Ovary (tissue), 3 donors: ENCODE measurements at regions not wholly inside any gene's neighbourhood (a gene's known extent, or its start where the extent isn't known, plus 50 kb on each side); places are given as distances from the start of the nearest gene placed in this dataset.

Source experiments
- EP300 ChIP-seq: sonication (generic); formaldehyde crosslinking; IDR thresholded peaks from one replicate; pipeline ENCODE4 v1.6.1; 2017; ENCODE audit warnings: antibody characterized with exemption
- POLR2A ChIP-seq: fragments of 450-650 bp; IDR thresholded peaks from one replicate; pipeline ENCODE4 v1.6.1; 2017; ENCODE audit warnings: antibody characterized with exemption, mild to moderate bottlenecking, moderate library complexity
- TF ChIP-seq, protein P1 (sequence below), 3 donors: fragments of 450-650 bp in 2 of 3; fragments of 200-600 bp in 1 of 3; IDR thresholded peaks; one replicate each; pipeline versions ENCODE4 v1.5.1 to v1.8.0; 2016 to 2022; ENCODE audit warnings: antibody characterized with exemption in 3 of 3, mild to moderate bottlenecking in 1 of 3
- donor health status: DM: no; HTN: no; CAD: no.

- no peak for TF ChIP-seq POLR2A
- TF ChIP-seq, protein P1, sequence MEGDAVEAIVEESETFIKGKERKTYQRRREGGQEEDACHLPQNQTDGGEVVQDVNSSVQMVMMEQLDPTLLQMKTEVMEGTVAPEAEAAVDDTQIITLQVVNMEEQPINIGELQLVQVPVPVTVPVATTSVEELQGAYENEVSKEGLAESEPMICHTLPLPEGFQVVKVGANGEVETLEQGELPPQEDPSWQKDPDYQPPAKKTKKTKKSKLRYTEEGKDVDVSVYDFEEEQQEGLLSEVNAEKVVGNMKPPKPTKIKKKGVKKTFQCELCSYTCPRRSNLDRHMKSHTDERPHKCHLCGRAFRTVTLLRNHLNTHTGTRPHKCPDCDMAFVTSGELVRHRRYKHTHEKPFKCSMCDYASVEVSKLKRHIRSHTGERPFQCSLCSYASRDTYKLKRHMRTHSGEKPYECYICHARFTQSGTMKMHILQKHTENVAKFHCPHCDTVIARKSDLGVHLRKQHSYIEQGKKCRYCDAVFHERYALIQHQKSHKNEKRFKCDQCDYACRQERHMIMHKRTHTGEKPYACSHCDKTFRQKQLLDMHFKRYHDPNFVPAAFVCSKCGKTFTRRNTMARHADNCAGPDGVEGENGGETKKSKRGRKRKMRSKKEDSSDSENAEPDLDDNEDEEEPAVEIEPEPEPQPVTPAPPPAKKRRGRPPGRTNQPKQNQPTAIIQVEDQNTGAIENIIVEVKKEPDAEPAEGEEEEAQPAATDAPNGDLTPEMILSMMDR (IDR thresholded peaks at IDR 0.05), result no peak
- TF ChIP-seq EP300, result no peak
Observed at GRCh38 chr5:15393146-15393545, 106.8 kb upstream of the FBXL7 start.
